ENCODE measurements at regions not wholly inside any gene's neighbourhood (a gene's known extent, or its start where the extent isn't known, plus 50 kb on each side); places are given as distances from the start of the nearest gene placed in this dataset.

DNA sequence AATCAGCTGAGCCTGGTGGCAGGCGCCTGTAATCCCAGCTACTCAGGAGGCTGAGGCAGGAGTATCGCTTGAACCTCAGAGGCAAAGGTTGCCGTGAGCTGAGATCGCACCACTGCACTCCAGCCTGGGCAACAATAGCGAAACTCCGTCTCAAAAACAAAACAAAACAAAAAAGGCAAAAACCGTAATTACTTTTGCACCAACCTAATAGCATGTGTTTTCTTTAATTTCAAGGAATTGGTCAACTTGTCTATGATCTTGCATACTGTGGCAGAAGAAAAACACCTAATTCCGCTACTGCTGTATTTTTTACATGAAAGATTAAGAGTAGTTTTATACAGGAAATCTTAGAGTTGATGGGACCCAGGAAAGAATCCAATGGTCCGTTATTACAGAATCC, 241.2 kb downstream of the COL4A1 start:
- TF ChIP-seq CTCF (conservative IDR thresholded peaks at IDR 0.05 in 1 of 2, IDR thresholded peaks at IDR 0.05 in 1 of 2; ENCODE audit: extremely low read depth in 1 of 2, insufficient read depth in 1 of 2, low read depth in 1 of 2, low read length in 2 of 2) = no peak
- TF ChIP-seq EZH2 (IDR thresholded peaks at IDR 0.05; ENCODE audit: borderline replicate concordance, low read length) = no peak
